HG03457 (cell line): ENCODE measurements at regions not wholly inside any gene's neighbourhood (a gene's known extent, or its start where the extent isn't known, plus 50 kb on each side); places are given as distances from the start of the nearest gene placed in this dataset.

ENCODE experiments used
- ATAC-seq: cut with Tn5 transposase; IDR thresholded peaks from one replicate; pipeline ENCODE4 v1.9.1; 2021; ENCODE audit warnings: moderate number of reproducible peaks; ENCODE audit not compliant: unreplicated experiment

DNA sequence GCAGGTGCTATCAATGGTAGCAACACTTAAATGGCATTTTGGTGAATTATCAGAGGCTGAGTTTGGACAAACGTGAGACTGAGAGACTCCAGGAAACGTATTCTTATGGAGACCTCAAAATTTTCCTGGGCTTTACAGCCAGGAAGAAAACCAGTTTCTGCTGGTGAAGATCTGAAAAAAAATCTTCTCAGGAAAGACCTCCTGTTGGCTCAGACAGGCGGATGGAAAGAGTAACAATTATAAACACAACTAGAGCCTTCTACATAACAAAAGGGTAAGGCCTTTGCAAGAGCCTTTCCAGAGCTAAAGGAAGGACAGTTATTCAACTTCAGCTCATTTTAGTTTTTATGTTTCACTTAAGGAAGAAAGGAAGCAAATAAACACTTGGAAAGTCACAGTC is 274.4 kb downstream of the THBS2 start:
- no peak for ATAC-seq

DNA sequence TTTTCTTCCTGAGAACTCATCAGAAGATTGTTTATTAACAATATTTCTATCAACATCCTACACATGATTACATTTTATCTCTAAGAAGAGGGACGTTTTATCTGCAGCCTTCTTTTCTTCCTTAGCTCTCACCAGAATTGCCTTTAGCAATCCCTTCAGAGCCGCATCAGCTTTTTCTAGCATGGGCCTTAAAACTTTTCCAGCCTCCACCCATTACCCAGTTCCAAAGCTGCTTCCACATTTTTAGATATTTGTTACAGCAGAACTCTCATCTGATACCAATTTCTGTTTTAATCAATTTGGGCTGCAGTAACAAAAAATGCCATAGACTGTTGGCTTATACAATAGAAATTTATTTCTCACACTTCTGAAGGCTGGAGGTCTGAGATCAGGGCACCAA is 281.5 kb downstream of the THBS2 start:
- ATAC-seq = no peak

DNA sequence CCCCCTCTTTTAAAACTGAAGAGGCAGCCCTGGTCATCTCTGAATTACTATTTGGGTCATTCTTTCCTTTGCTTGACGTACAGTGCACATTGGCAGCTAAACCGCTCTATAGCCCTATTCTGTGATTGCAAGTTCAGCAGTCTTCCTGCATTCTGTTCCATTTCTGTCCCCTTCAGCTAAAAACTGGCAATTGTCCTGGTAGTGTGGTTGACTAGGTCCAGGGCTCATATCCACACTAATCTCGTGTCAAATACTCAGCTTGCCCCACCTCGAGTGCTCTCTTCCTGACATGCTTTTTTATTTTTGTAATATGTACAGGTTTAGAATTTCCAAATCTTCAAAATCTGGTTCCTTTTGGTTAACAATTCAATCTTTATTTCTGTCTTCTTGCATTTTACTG is 282.1 kb downstream of the THBS2 start:
- ATAC-seq = no peak

DNA sequence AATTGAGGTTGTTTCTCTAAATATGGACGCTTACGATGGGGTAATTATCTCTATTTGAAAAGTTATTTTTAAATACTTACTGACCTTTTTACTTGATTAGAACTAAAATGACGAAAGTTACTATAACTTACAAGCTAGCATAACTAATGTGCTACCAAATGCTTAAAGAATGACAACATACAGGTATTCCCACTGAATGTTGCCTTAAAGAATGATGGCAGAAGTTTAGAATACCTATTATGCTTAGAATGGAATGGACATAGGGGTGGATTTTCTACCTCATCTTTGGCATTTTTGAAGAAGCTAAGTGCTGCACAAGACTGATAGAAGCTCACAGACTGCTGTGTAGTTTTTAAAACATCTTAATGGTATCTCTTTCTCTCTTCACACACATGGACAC is 284.8 kb downstream of the THBS2 start:
- no peak for ATAC-seq

GRCh38 chr6:168968228-168968627 is 285.4 kb downstream of the THBS2 start:
- no peak for ATAC-seq

GRCh38 chr6:168967281-168967925 is 286.2 kb downstream of the THBS2 start:
- ATAC-seq = no peak

DNA sequence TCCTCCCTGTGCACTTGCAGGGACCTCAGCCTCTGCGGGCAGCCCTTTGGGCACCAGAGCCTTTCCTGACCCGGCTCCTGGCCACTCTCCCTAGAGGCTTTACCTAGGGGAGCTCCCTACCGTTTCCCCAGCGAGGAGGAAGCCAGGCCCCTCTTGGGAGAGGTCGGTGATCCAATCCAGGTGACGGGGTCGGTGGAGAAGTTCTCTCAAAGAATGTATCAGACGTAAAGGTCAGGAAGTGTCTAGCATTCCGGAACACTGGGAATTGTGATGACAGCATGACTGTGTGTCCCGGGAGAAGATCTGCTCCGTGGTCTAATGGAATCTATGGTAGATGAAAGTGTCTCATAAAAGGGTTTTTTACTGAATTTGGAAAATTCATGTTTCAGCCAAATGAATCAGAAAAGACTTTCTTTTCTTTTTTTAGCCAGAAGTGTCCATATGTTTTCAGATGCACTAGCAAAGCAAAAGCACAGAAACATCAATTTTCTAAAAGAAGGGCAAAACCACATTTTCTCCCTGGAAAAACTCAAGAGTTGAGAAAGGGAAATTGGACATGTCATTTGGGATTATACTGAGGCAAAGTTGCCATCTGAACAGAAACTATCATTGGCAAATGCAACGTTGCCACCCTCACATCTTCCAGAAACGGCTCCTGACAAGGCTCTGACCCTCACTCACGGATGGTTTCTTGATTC is 289.4 kb downstream of the THBS2 start:
- ATAC-seq = no peak

DNA sequence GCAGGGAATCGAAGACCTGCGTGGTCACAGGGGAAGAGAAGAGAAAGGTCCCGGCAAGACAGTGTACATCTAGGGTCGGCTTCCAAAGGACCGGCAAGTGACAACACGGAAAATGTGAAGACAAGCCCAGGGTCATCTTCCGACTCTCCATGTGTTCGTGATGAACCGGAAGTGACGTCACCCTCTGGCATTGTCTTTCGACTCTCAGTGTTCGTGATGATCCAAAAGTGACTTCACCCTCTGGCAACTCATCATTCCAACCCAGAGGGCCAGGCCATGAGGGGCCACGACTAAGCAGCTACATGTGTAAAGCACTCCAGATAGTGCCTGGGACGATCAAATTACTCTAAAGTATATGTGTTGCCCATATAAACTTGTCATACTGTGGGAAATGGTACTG is 290.8 kb downstream of the THBS2 start:
- no peak for ATAC-seq

- no peak for ATAC-seq
These were observed 292.4 kb downstream of the THBS2 start for GRCh38 chr6:168961264-168961656.

DNA sequence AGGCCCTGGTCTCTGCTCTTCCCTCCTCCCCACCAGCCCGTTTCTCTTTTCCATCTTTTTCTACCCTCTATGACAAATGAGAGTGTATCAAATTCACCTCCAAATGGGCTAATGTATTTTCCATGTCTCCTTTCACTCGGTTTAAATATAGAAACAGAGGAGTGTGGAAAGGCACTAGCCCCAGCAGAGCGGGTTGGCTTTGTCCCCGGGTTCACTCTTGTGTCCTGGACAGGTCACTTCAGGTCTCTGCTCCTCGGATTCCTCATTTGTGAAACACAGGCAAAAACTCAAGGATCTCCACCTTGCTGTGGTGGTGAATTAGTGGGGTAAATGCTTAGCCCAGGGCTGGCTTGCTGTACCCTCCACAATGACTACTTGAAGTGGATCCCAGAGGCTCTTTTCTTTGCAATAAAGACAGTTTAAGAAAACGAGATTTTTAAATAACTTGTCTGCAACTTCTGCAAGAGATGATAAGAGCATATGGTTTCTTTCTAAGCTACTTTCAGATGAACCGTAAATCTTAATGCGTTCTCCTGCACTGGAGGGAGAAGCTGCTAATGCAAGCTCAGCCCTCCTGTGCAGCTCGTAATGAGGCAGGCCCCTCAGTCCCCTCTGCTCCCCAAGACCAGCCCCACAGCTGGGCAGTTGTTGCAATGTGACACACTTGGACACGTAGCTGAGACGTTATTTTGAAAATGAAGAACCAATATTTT is 292.9 kb downstream of the THBS2 start:
- no peak for ATAC-seq

DNA sequence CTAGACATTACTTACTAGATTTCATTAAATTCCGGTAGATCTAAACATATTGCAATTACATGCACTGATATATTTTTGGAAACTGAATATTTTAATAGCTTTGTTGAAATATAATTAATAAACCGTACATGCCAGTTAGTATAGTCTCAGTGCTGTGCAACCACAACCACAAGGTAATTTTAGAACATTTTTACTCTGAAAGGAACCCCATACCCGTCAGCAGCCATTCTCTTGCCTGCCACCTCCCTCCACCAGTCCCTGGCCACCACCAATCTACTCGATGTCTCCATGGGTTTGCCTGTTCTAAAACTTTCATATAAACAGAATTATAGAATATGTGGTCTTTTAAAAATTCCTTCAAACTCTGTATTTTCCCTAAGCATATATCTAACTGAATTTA is 293.9 kb downstream of the THBS2 start:
- ATAC-seq = no peak

- ATAC-seq = peak; percentile 76
These were observed 296.5 kb downstream of the THBS2 start for GRCh38 chr6:168956884-168957730.

DNA sequence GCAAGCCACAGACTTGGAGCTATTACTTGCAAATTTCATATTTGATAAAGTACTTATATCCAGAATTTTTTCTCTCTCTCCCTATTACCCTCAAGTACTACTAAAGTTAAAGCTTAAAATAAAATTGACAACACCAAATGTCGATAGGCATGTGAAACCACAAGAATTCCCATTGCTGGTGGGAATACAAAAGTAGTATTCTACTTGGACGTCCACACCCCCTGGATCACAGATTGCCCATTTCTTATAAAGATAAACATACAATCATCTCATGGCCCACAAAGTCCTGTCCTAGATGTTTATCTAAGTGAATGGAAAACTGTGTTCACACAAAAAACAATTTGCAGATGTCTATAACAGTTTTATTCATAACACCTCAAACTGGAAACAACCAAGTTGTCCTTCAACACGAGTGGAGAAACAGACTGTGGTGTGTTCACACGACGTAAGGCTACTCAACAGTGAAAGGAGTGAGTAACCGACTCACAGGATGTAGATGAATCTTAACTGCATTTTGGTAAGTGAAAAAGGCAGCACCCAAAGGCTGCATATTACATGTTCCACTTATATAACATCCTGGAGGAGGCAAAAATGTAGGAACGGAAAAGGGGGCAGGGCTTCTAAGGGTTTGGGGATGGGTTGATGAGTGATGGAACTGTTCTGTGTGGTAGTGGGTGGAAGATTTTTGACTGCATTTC is 297.4 kb downstream of the THBS2 start:
- ATAC-seq = no peak

GRCh38 chr6:168953461-168953860 is 300.2 kb downstream of the THBS2 start:
- ATAC-seq = no peak

GRCh38 chr6:168951217-168951616 is 302.4 kb downstream of the THBS2 start:
- ATAC-seq = no peak

DNA sequence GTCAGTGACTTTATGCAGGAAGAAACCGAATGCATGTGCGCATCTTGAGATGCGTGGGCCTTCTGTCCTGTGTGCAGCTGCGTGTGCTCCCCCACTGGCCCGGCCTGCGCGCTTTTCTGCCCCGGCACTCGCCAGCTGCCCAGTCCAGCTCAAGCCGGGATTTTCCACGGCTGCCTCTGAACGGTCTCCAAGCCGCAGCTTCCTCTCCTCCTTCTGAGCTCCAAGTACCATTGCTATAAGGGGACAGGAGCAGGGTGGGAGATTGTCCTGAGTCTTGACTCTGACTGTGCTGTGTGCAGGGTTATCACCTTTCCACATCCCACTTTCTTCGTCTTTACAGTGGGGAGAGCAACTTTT is 302.8 kb downstream of the THBS2 start:
- no peak for ATAC-seq

- ATAC-seq = no peak
These were observed 303.4 kb downstream of the THBS2 start for GRCh38 chr6:168949981-168950857.

GRCh38 chr6:168948990-168949531 is 304.6 kb downstream of the THBS2 start:
- no peak for ATAC-seq

GRCh38 chr6:168948002-168948401 is 305.6 kb downstream of the THBS2 start:
- no peak for ATAC-seq
